Neural progenitor cell (in vitro differentiated cells): ENCODE measurements at regions not wholly inside any gene's neighbourhood (a gene's known extent, or its start where the extent isn't known, plus 50 kb on each side); places are given as distances from the start of the nearest gene placed in this dataset.

Experiments
- DNase-seq: peaks from one replicate; pipeline ENCODE4 v3.0.0-alpha.2; 2016; ENCODE audit warnings: low spot score
- H2AFZ ChIP-seq: fragments of 200-600 bp; sonication (generic); replicated peaks from 2 replicates; pipeline ENCODE4 v1.6.1; 2016; ENCODE audit warnings: antibody characterized with exemption
- H3F3A ChIP-seq: fragments of 200-600 bp; sonication (generic); 2 replicates; pipeline ENCODE4 v1.6.1; 2016; ENCODE audit warnings: antibody characterized with exemption, low read depth
- H3K27ac ChIP-seq: fragments of 200-600 bp; sonication (generic); 2 replicates; pipeline ENCODE4 v1.5.1; 2016; ENCODE audit warnings: mild to moderate bottlenecking
- H3K27me3 ChIP-seq: fragments of 200-600 bp; sonication (generic); 2 replicates; pipeline ENCODE4 v1.6.1; 2016; ENCODE audit warnings: mild to moderate bottlenecking, moderate library complexity
- H3K36me3 ChIP-seq: fragments of 200-600 bp; sonication (generic); 2 replicates; pipeline ENCODE4 v1.5.1; 2016
- H3K4me1 ChIP-seq: fragments of 200-600 bp; sonication (generic); 2 replicates; pipeline ENCODE4 v1.6.1; 2016; ENCODE audit warnings: mixed run types
- H3K4me2 ChIP-seq: fragments of 200-600 bp; sonication (generic); 2 replicates; pipeline ENCODE4 v1.6.1; 2016
- H3K4me3 ChIP-seq: fragments of 200-600 bp; sonication (generic); 2 replicates; pipeline ENCODE4 v1.5.1; 2016
- H3K79me2 ChIP-seq: fragments of 200-600 bp; sonication (generic); 2 replicates; pipeline ENCODE4 v1.6.1; 2016; ENCODE audit warnings: low read depth
- H3K9ac ChIP-seq: fragments of 200-600 bp; sonication (generic); 2 replicates; pipeline ENCODE4 v1.6.1; 2016
- H3K9me3 ChIP-seq: fragments of 200-600 bp; sonication (generic); 2 replicates; pipeline ENCODE4 v1.5.1; 2016; ENCODE audit warnings: low read depth
- H4K20me1 ChIP-seq: fragments of 200-600 bp; sonication (generic); 2 replicates; pipeline ENCODE4 v1.6.1; 2016; ENCODE audit warnings: low read depth
- H3K27ac Mint-ChIP-seq: 3 replicates; pipeline ENCODE4 v1.8.0; 2021; ENCODE audit warnings: mixed read lengths
- H3K27me3 Mint-ChIP-seq: 2 replicates; pipeline ENCODE4 v1.8.0; 2022; ENCODE audit warnings: low read depth, mild to moderate bottlenecking, inconsistent platforms, moderate library complexity, mixed read lengths; ENCODE audit not compliant: insufficient read depth
- H3K36me3 Mint-ChIP-seq: 3 replicates; pipeline ENCODE4 v1.8.0; 2021; ENCODE audit warnings: mixed read lengths
- H3K4me1 Mint-ChIP-seq: 3 replicates; pipeline ENCODE4 v1.8.0; 2021; ENCODE audit warnings: mixed read lengths
- H3K4me3 Mint-ChIP-seq: 3 replicates; pipeline ENCODE4 v1.8.0; 2021; ENCODE audit warnings: mild to moderate bottlenecking, moderate library complexity, mixed read lengths
- H3K9me3 Mint-ChIP-seq: 3 replicates; pipeline ENCODE4 v1.8.0; 2020; ENCODE audit warnings: mixed read lengths
- EZH2 ChIP-seq: fragments of 200-600 bp; sonication (generic); IDR thresholded peaks from 2 replicates; pipeline ENCODE4 v1.6.1; 2017; ENCODE audit warnings: antibody characterized with exemption, mild to moderate bottlenecking, moderate library complexity
- EZH2phosphoT487 ChIP-seq: fragments of 200-600 bp; sonication (generic); IDR thresholded peaks from 2 replicates; pipeline ENCODE4 v1.6.1; 2017; ENCODE audit warnings: antibody characterized with exemption
- TF ChIP-seq, protein P1 (sequence below): fragments of 200-600 bp; sonication (generic); IDR thresholded peaks from 2 replicates; pipeline ENCODE4 v1.5.1; 2017; ENCODE audit warnings: antibody characterized with exemption, mild to moderate bottlenecking

DNA sequence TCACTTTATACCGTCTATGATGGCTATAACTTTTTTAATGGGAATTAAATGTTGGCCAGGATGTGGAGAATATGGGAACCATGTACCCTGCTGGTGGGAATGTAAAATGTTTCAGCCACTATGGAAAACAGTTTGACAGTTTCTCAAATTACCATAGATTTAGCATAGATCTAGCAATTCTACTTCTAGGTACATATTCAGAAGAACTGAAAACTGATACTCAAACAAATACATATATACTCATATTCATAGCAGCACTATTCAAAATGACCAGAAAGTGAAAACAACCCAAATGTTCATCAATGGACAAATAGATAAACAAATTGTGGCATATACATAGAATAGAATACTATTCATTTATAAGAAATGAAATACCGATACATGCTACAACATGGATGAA is 539.4 kb downstream of the IGSF11 start:
- no peaks in the 10 kb centered on the region for H3F3A ChIP-seq
- H3K4me1 ChIP-seq, result no peaks in the 10 kb centered on the region
- no peak overlapping the region for H2AFZ ChIP-seq
- no peaks in the 10 kb centered on the region for H3K36me3 ChIP-seq
- H3K9me3 ChIP-seq, result no peaks in the 10 kb centered on the region
- H3K4me3 ChIP-seq, result no peak overlapping the region
- no peak for DNase-seq
- Mint-ChIP-seq H3K27me3 (no peaks in the 10 kb centered on the region), H3K4me3 (no peak overlapping the region), H3K36me3 (no peaks in the 10 kb centered on the region), H3K27ac (no peak overlapping the region), H3K4me1 (peaks cover 5% of the 10 kb centered on the region), H3K9me3 (no peaks in the 10 kb centered on the region)
- no peaks in the 10 kb centered on the region for H4K20me1 ChIP-seq
- no peak overlapping the region for H3K9ac ChIP-seq
- H3K27me3 ChIP-seq, result no peaks in the 10 kb centered on the region
- no peaks in the 10 kb centered on the region for H3K79me2 ChIP-seq
- H3K4me2 ChIP-seq, result no peak overlapping the region
- H3K27ac ChIP-seq, result no peak overlapping the region
- no peak for TF ChIP-seq EZH2
- TF ChIP-seq, protein P1, sequence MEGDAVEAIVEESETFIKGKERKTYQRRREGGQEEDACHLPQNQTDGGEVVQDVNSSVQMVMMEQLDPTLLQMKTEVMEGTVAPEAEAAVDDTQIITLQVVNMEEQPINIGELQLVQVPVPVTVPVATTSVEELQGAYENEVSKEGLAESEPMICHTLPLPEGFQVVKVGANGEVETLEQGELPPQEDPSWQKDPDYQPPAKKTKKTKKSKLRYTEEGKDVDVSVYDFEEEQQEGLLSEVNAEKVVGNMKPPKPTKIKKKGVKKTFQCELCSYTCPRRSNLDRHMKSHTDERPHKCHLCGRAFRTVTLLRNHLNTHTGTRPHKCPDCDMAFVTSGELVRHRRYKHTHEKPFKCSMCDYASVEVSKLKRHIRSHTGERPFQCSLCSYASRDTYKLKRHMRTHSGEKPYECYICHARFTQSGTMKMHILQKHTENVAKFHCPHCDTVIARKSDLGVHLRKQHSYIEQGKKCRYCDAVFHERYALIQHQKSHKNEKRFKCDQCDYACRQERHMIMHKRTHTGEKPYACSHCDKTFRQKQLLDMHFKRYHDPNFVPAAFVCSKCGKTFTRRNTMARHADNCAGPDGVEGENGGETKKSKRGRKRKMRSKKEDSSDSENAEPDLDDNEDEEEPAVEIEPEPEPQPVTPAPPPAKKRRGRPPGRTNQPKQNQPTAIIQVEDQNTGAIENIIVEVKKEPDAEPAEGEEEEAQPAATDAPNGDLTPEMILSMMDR, result peak; percentile 9

DNA sequence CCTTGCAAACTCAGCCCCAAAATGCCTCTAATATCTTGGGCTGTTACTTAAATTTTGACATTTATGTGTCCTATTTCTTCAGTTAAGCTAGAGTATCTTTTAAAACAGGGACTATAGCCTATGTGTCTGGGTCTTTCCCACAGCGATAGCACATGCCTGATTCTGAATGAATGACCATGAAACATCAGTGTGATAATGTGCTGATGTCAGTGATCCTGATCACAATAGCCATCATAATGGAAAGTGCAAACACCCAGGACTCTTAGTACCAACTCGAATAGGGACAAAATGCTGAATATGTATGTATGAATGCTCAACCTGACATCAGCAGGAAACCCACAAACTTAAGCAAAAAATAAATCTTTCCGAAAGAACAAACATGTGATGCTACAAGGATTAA is 537.4 kb downstream of the IGSF11 start:
- Mint-ChIP-seq H3K27me3 (no peaks in the 10 kb centered on the region), H3K27ac (peak overlapping the region; percentile 30), H3K4me1 (peaks cover 5% of the 10 kb centered on the region), H3K36me3 (no peaks in the 10 kb centered on the region), H3K9me3 (no peaks in the 10 kb centered on the region), H3K4me3 (no peak overlapping the region)
- Histone ChIP-seq H3K4me2 (no peak overlapping the region), H4K20me1 (no peaks in the 10 kb centered on the region), H3K27me3 (no peaks in the 10 kb centered on the region), H3K9me3 (no peaks in the 10 kb centered on the region), H3K4me3 (no peak overlapping the region), H3F3A (no peaks in the 10 kb centered on the region), H3K27ac (no peak overlapping the region), H3K36me3 (no peaks in the 10 kb centered on the region), H3K9ac (no peak overlapping the region), H2AFZ (peak overlapping the region; percentile 39), H3K79me2 (no peaks in the 10 kb centered on the region), H3K4me1 (peaks cover 7% of the 10 kb centered on the region)
- TF ChIP-seq, protein P1, result no peak
- TF ChIP-seq EZH2 (no peak), EZH2phosphoT487 (no peak)
- no peak for DNase-seq

DNA sequence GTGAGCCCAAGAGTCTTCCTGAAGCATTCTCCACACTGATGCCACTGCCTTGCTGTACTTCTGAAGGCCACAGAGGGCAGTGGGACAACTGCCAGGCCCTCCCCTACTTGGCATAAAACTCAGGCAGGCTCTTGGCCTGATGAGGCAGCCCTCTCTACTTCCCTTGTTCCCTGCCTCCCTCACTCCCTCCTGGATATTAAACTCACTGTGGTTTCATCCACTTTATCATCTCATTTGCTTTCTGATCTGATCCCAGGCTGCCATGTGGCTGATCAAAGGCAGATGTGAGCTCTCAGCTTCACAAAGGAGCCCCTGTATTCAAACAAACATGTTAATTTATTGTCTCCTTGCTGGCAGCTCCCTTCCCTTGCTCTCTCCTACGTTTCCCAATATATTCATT is 533.5 kb downstream of the IGSF11 start:
- H3K27ac ChIP-seq, result no peak overlapping the region

More for the DNA sequence above, 533.5 kb downstream of the IGSF11 start:
- no peaks in the 10 kb centered on the region for H3K9me3 ChIP-seq
- no peaks in the 10 kb centered on the region for H3F3A ChIP-seq
- H2AFZ ChIP-seq, result peak overlapping the region; percentile 99
- no peak overlapping the region for H3K4me3 ChIP-seq
- DNase-seq, result peak; percentile 45
- H3K4me3 Mint-ChIP-seq, result no peak overlapping the region
- H3K9ac ChIP-seq, result no peak overlapping the region
- no peaks in the 10 kb centered on the region for H4K20me1 ChIP-seq
- H3K4me1 Mint-ChIP-seq, result peaks cover 5% of the 10 kb centered on the region
- H3K4me2 ChIP-seq, result no peak overlapping the region
- H3K9me3 Mint-ChIP-seq, result no peaks in the 10 kb centered on the region
- TF ChIP-seq EZH2phosphoT487 (no peak), EZH2 (no peak)
- TF ChIP-seq, protein P1, result peak; percentile 22
- H3K79me2 ChIP-seq, result no peaks in the 10 kb centered on the region
- H3K36me3 Mint-ChIP-seq, result no peaks in the 10 kb centered on the region
- H3K36me3 ChIP-seq, result no peaks in the 10 kb centered on the region
- H3K27me3 ChIP-seq, result no peaks in the 10 kb centered on the region
- H3K27me3 Mint-ChIP-seq, result no peaks in the 10 kb centered on the region
- H3K27ac Mint-ChIP-seq, result no peak overlapping the region
- H3K4me1 ChIP-seq, result peaks cover 7% of the 10 kb centered on the region
